HG03097 (cell line): ENCODE measurements at regions not wholly inside any gene's neighbourhood (a gene's known extent, or its start where the extent isn't known, plus 50 kb on each side); places are given as distances from the start of the nearest gene placed in this dataset.
"Not testable (repeated sequence)": the region's sequence is repeated elsewhere in the genome, so short reads cannot be mapped to it uniquely, and the experiment has no call there.

Source experiments
- ATAC-seq: cut with Tn5 transposase; IDR thresholded peaks from one replicate; pipeline ENCODE4 v1.9.1; 2021; ENCODE audit not compliant: unreplicated experiment, low FRiP score

GRCh38 chr3:17927036-17927435 lies 184.6 kb upstream of the TBC1D5 start:
- no peak for ATAC-seq

- no peak for ATAC-seq
Observed at GRCh38 chr3:17915341-17915740, 172.9 kb upstream of the TBC1D5 start.

- no peak for ATAC-seq
Observed at GRCh38 chr3:17913359-17913758, 170.9 kb upstream of the TBC1D5 start.

- ATAC-seq, result no peak
Observed at GRCh38 chr3:17911986-17912760, 169.7 kb upstream of the TBC1D5 start.

GRCh38 chr3:17910922-17911321 lies 168.5 kb upstream of the TBC1D5 start:
- no peak for ATAC-seq

- ATAC-seq, result no peak
Observed at GRCh38 chr3:17909714-17910113, 167.3 kb upstream of the TBC1D5 start.

GRCh38 chr3:17908399-17909191 lies 166.2 kb upstream of the TBC1D5 start:
- no peak for ATAC-seq

GRCh38 chr3:17905996-17906395 lies 163.6 kb upstream of the TBC1D5 start:
- no peak for ATAC-seq

GRCh38 chr3:17901893-17902292 lies 159.5 kb upstream of the TBC1D5 start:
- ATAC-seq, result peak; percentile 92

GRCh38 chr3:17894434-17895060 lies 152.1 kb upstream of the TBC1D5 start:
- no peak for ATAC-seq

GRCh38 chr3:17891139-17891856 lies 148.9 kb upstream of the TBC1D5 start:
- ATAC-seq, result no peak

GRCh38 chr3:17885986-17886385 lies 143.6 kb upstream of the TBC1D5 start:
- no peak for ATAC-seq

- no peak for ATAC-seq
Observed at GRCh38 chr3:17882981-17883380, 140.6 kb upstream of the TBC1D5 start.

- no peak for ATAC-seq
Observed at GRCh38 chr3:17877299-17877698, 134.9 kb upstream of the TBC1D5 start.

- no peak for ATAC-seq
Observed at GRCh38 chr3:17874636-17875035, 132.2 kb upstream of the TBC1D5 start.

- no peak for ATAC-seq
Observed at GRCh38 chr3:17872457-17872856, 130.0 kb upstream of the TBC1D5 start.

GRCh38 chr3:17865631-17866030 lies 123.2 kb upstream of the TBC1D5 start:
- no peak for ATAC-seq

GRCh38 chr3:17861476-17861875 lies 119.0 kb upstream of the TBC1D5 start:
- no peak for ATAC-seq

- not testable (repeated sequence) for ATAC-seq
Observed at GRCh38 chr3:17860840-17861471, 118.5 kb upstream of the TBC1D5 start.

GRCh38 chr3:17852217-17852616 lies 109.8 kb upstream of the TBC1D5 start:
- no peak for ATAC-seq
